ENCODE measurements at regions not wholly inside any gene's neighbourhood (a gene's known extent, or its start where the extent isn't known, plus 50 kb on each side); places are given as distances from the start of the nearest gene placed in this dataset.

DNA sequence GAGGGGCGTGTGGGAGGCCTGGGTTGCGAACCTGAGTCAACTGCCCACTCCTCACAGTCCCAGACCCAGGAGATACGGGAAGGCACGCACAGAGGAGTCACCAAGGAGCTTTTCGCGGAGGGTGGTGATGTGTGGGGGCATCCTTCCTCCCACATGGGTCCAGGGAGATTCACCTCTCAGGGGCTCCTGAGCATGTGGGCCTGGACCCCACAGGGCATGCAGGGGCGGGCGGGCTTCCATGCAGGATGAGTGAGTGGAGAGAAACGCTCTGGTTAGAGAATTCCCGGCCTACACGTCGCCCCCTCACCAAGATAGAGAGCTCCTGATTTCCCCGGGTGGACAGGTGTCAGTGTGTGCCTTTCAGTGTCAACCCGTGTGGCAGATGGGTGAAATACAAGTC, 641.7 kb upstream of the FZD8 start:
- no peak overlapping the region for H3K27ac ChIP-seq
- intact Hi-C loops (cut with DNase I; ENCODE audit: low total_unique reads): no loop called here
- H3K4me1 ChIP-seq: no peaks in the 10 kb centered on the region
- DNase-seq: no peak
- H3K36me3 ChIP-seq: no peaks in the 10 kb centered on the region
- 89 to 94% (median 91%) methylated on average over 14 of the region's 14 CpGs for WGBS, 5 donors
- peaks cover 0 to 30% (median 10%) of the 10 kb centered on the region in 4 donors for H3K9me3 ChIP-seq
- H3K4me3 ChIP-seq: no peak overlapping the region
- H3K27me3 ChIP-seq: no peaks in the 10 kb centered on the region
- TF ChIP-seq, protein P1, sequence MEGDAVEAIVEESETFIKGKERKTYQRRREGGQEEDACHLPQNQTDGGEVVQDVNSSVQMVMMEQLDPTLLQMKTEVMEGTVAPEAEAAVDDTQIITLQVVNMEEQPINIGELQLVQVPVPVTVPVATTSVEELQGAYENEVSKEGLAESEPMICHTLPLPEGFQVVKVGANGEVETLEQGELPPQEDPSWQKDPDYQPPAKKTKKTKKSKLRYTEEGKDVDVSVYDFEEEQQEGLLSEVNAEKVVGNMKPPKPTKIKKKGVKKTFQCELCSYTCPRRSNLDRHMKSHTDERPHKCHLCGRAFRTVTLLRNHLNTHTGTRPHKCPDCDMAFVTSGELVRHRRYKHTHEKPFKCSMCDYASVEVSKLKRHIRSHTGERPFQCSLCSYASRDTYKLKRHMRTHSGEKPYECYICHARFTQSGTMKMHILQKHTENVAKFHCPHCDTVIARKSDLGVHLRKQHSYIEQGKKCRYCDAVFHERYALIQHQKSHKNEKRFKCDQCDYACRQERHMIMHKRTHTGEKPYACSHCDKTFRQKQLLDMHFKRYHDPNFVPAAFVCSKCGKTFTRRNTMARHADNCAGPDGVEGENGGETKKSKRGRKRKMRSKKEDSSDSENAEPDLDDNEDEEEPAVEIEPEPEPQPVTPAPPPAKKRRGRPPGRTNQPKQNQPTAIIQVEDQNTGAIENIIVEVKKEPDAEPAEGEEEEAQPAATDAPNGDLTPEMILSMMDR (IDR thresholded peaks at IDR 0.05): no peak
- TF ChIP-seq POLR2A (IDR thresholded peaks at IDR 0.05): no peak
- TF ChIP-seq EP300 (IDR thresholded peaks at IDR 0.05): no peak
- TF ChIP-seq POLR2AphosphoS5 (IDR thresholded peaks at IDR 0.05): no peak

- intact Hi-C loops (cut with DNase I; ENCODE audit: low total_unique reads): no loop called here
- H3K36me3 ChIP-seq: no peaks in the 10 kb centered on the region
- H3K27ac ChIP-seq: peak overlapping the region in 1 of 5 donors; percentile 15
- H3K27me3 ChIP-seq: no peaks in the 10 kb centered on the region
- TF ChIP-seq, protein P1 (IDR thresholded peaks at IDR 0.05): no peak
- TF ChIP-seq POLR2AphosphoS5 (IDR thresholded peaks at IDR 0.05) (peak in 1 of 3 donors; percentile 14), EP300 (IDR thresholded peaks at IDR 0.05) (no peak), POLR2A (IDR thresholded peaks at IDR 0.05) (no peak)
- peaks cover 0 to 14% (median 5%) of the 10 kb centered on the region in 4 donors for H3K9me3 ChIP-seq
- no peak overlapping the region for H3K4me3 ChIP-seq
- peak in 1 of 2 donors; percentile 46 for DNase-seq
- H3K4me1 ChIP-seq: no peaks in the 10 kb centered on the region
- WGBS, 5 donors: 26 to 42% (median 31%) methylated on average over 3 of the region's 3 CpGs
Measured at GRCh38 chr10:36281831-36282331, 639.8 kb upstream of the FZD8 start.

- TF ChIP-seq POLR2A (IDR thresholded peaks at IDR 0.05): no peak
- TF ChIP-seq EP300 (IDR thresholded peaks at IDR 0.05): no peak
- TF ChIP-seq, protein P1 (IDR thresholded peaks at IDR 0.05): no peak
- no peak for TF ChIP-seq POLR2AphosphoS5 (IDR thresholded peaks at IDR 0.05)
- no peaks in the 10 kb centered on the region for H3K36me3 ChIP-seq
- no peak overlapping the region for H3K27ac ChIP-seq
- intact Hi-C loops (cut with DNase I; ENCODE audit: low total_unique reads): no loop called here
- no peak for DNase-seq
- H3K27me3 ChIP-seq: no peaks in the 10 kb centered on the region
- no peak overlapping the region for H3K4me3 ChIP-seq
- 86 to 96% (median 91%) methylated on average over 9 to 11 of the region's 11 CpGs for WGBS, 5 donors
- peaks cover 0 to 6% (median under 1%) of the 10 kb centered on the region in 4 donors for H3K9me3 ChIP-seq
- no peaks in the 10 kb centered on the region for H3K4me1 ChIP-seq
Measured at GRCh38 chr10:36280890-36281499, 638.9 kb upstream of the FZD8 start.

GRCh38 chr10:36280321-36280741, 638.2 kb upstream of the FZD8 start:
- H3K27ac ChIP-seq: no peak overlapping the region
- peaks cover 0 to 5% (median 0%) of the 10 kb centered on the region in 4 donors for H3K9me3 ChIP-seq
- no peaks in the 10 kb centered on the region for H3K4me1 ChIP-seq
- WGBS, 5 donors: 37 to 60% (median 54%) methylated on average over 1 of the region's 1 CpG
- no peaks in the 10 kb centered on the region for H3K36me3 ChIP-seq
- intact Hi-C loops (cut with DNase I; ENCODE audit: low total_unique reads): no loop called here
- no peaks in the 10 kb centered on the region for H3K27me3 ChIP-seq
- TF ChIP-seq EP300 (IDR thresholded peaks at IDR 0.05) (no peak), POLR2AphosphoS5 (IDR thresholded peaks at IDR 0.05) (no peak), POLR2A (IDR thresholded peaks at IDR 0.05) (no peak)
- TF ChIP-seq, protein P1 (IDR thresholded peaks at IDR 0.05): no peak
- peak in 1 of 2 donors; percentile 41 for DNase-seq
- no peak overlapping the region for H3K4me3 ChIP-seq
